Right atrium auricular region (tissue), 2 donors: ENCODE measurements at regions not wholly inside any gene's neighbourhood (a gene's known extent, or its start where the extent isn't known, plus 50 kb on each side); places are given as distances from the start of the nearest gene placed in this dataset.

Source experiments
- DNase-seq: peaks from one replicate; pipeline ENCODE4 v3.0.0-alpha.2; 2019; ENCODE audit warnings: low spot score
- H3K27ac ChIP-seq, 2 donors: fragments of 200-600 bp; sonication (generic); 1 replicate in 1 of 2; 2 replicates in 1 of 2; pipeline ENCODE4 v1.5.1; 2016 to 2019
- H3K27me3 ChIP-seq, 2 donors: fragments of 200-600 bp; sonication (generic); one replicate each; pipeline versions ENCODE4 v1.5.1 to v1.6.0; 2017 to 2019
- H3K36me3 ChIP-seq: fragments of 200-600 bp; sonication (generic); one replicate; pipeline ENCODE4 v1.5.1; 2016
- H3K4me1 ChIP-seq, 2 donors: fragments of 200-600 bp; sonication (generic); one replicate each; pipeline versions ENCODE4 v1.5.1 to v1.6.0; 2017 to 2019
- H3K4me3 ChIP-seq, 2 donors: fragments of 200-600 bp; sonication (generic); 1 replicate in 1 of 2; 2 replicates in 1 of 2; pipeline ENCODE4 v1.5.1; 2017 to 2019; ENCODE audit warnings: mild to moderate bottlenecking in 1 of 2, moderate library complexity in 1 of 2
- H3K9me3 ChIP-seq, 2 donors: fragments of 200-600 bp; sonication (generic); one replicate each; pipeline ENCODE4 v1.5.1; 2019
- CTCF ChIP-seq, 2 donors: fragments of 200-600 bp; sonication (generic); IDR thresholded peaks; one replicate each; pipeline ENCODE4 v1.5.1; 2019; ENCODE audit warnings: antibody characterized with exemption in 2 of 2

- Histone ChIP-seq H3K4me1 (no peaks in the 10 kb centered on the region), H3K27ac (no peak overlapping the region), H3K4me3 (no peak overlapping the region), H3K27me3 (no peaks in the 10 kb centered on the region), H3K36me3 (no peaks in the 10 kb centered on the region), H3K9me3 (no peaks in the 10 kb centered on the region)
- DNase-seq: no peak
- no peak for TF ChIP-seq CTCF (IDR thresholded peaks at IDR 0.05)
Measured at GRCh38 chr21:32183396-32183795, 95.5 kb downstream of the MIS18A start.

- TF ChIP-seq CTCF (IDR thresholded peaks at IDR 0.05): no peak
- no peaks in the 10 kb centered on the region for H3K36me3 ChIP-seq
- H3K9me3 ChIP-seq: no peaks in the 10 kb centered on the region
- H3K4me1 ChIP-seq: no peaks in the 10 kb centered on the region
- no peaks in the 10 kb centered on the region for H3K27me3 ChIP-seq
- H3K27ac ChIP-seq: no peak overlapping the region
- no peak overlapping the region for H3K4me3 ChIP-seq
- no peak for DNase-seq
Measured at GRCh38 chr21:32182449-32182848, 96.4 kb downstream of the MIS18A start.

GRCh38 chr21:32181457-32181856 lies 97.4 kb downstream of the MIS18A start:
- no peak for DNase-seq
- peak overlapping the region; percentile 50 to 69 for H3K27ac ChIP-seq
- H3K4me3 ChIP-seq: no peak overlapping the region
- no peaks in the 10 kb centered on the region for H3K27me3 ChIP-seq
- no peaks in the 10 kb centered on the region for H3K36me3 ChIP-seq
- no peak for TF ChIP-seq CTCF (IDR thresholded peaks at IDR 0.05)
- no peaks in the 10 kb centered on the region for H3K4me1 ChIP-seq
- no peaks in the 10 kb centered on the region for H3K9me3 ChIP-seq

GRCh38 chr21:32174819-32175218 lies 104.0 kb downstream of the MIS18A start:
- Histone ChIP-seq H3K4me3 (no peak overlapping the region), H3K27me3 (no peaks in the 10 kb centered on the region), H3K9me3 (no peaks in the 10 kb centered on the region), H3K36me3 (no peaks in the 10 kb centered on the region), H3K4me1 (no peaks in the 10 kb centered on the region), H3K27ac (no peak overlapping the region)
- TF ChIP-seq CTCF (IDR thresholded peaks at IDR 0.05): no peak
- no peak for DNase-seq

- Histone ChIP-seq H3K27me3 (no peaks in the 10 kb centered on the region), H3K27ac (no peak overlapping the region), H3K36me3 (no peaks in the 10 kb centered on the region), H3K9me3 (no peaks in the 10 kb centered on the region), H3K4me1 (no peaks in the 10 kb centered on the region), H3K4me3 (no peak overlapping the region)
- no peak for TF ChIP-seq CTCF (IDR thresholded peaks at IDR 0.05)
- no peak for DNase-seq
Measured at GRCh38 chr21:32173121-32173724, 105.6 kb downstream of the MIS18A start.

GRCh38 chr21:32172106-32172505 lies 106.7 kb downstream of the MIS18A start:
- TF ChIP-seq CTCF (IDR thresholded peaks at IDR 0.05): no peak
- no peaks in the 10 kb centered on the region for H3K9me3 ChIP-seq
- DNase-seq: no peak
- H3K4me3 ChIP-seq: no peak overlapping the region
- no peaks in the 10 kb centered on the region for H3K36me3 ChIP-seq
- H3K27me3 ChIP-seq: no peaks in the 10 kb centered on the region
- H3K4me1 ChIP-seq: no peaks in the 10 kb centered on the region
- no peak overlapping the region for H3K27ac ChIP-seq
